Ishikawa (cell line): ENCODE measurements at regions not wholly inside any gene's neighbourhood (a gene's known extent, or its start where the extent isn't known, plus 50 kb on each side); places are given as distances from the start of the nearest gene placed in this dataset.

ENCODE experiments used
- CEBPB ChIP-seq: IDR thresholded peaks from 2 replicates; pipeline ENCODE4 v1.6.1; 2012
- EP300 ChIP-seq: IDR thresholded peaks from 2 replicates; pipeline ENCODE4 v1.6.1; 2012; ENCODE audit warnings: borderline replicate concordance
- RAD21 ChIP-seq: IDR thresholded peaks from 2 replicates; pipeline ENCODE4 v1.6.1; 2012; ENCODE audit warnings: low read depth
- TAF1 ChIP-seq: IDR thresholded peaks from 2 replicates; pipeline ENCODE4 v1.6.1; 2012; ENCODE audit warnings: low read depth, mild to moderate bottlenecking
- YY1 ChIP-seq: IDR thresholded peaks from 2 replicates; pipeline ENCODE4 v1.6.1; 2012; ENCODE audit warnings: low read depth

- no peak for TF ChIP-seq YY1
- no peak for TF ChIP-seq RAD21
- no peak for TF ChIP-seq CEBPB
- no peak for TF ChIP-seq EP300
- no peak for TF ChIP-seq TAF1
Observed at GRCh38 chr4:132132433-132132832, 1016.7 kb upstream of the PCDH10 start.
